Upper lobe of right lung (tissue), 1 donor: ENCODE measurements at regions not wholly inside any gene's neighbourhood (a gene's known extent, or its start where the extent isn't known, plus 50 kb on each side); places are given as distances from the start of the nearest gene placed in this dataset.

Experiments used
- ATAC-seq: fragments of 200-7000 bp; cut with Tn5 transposase; one replicate; pipeline ENCODE4 v1.9.1; 2020; ENCODE audit warnings: mild to moderate bottlenecking, moderate library complexity
- DNase-seq: peaks from one replicate; pipeline ENCODE4 v3.0.0-alpha.2; 2020
- H3K27ac ChIP-seq: fragments of 200-600 bp; one replicate; pipeline ENCODE4 v1.8.0; 2022
- H3K27me3 ChIP-seq: fragments of 200-600 bp; one replicate; pipeline ENCODE4 v1.8.0; 2022; ENCODE audit warnings: mild to moderate bottlenecking
- H3K36me3 ChIP-seq: fragments of 200-600 bp; one replicate; pipeline ENCODE4 v1.8.0; 2022
- H3K4me1 ChIP-seq: fragments of 200-600 bp; one replicate; pipeline ENCODE4 v1.8.0; 2022
- H3K4me3 ChIP-seq: fragments of 200-600 bp; one replicate; pipeline ENCODE4 v1.8.0; 2022; ENCODE audit warnings: mild to moderate bottlenecking
- H3K9me3 ChIP-seq: fragments of 200-600 bp; one replicate; pipeline ENCODE4 v1.8.0; 2022
- CTCF ChIP-seq: fragments of 200-600 bp; IDR thresholded peaks from one replicate; pipeline ENCODE4 v1.8.0; 2022; ENCODE audit warnings: antibody characterized with exemption
- intact Hi-C: fragments of 100-400 bp; cut with DNase I; formaldehyde crosslinking; loops from one replicate; pipeline ENCODE4 v1.11.0; 2022
- donor health status: DM: no; HTN: yes; CAD: no; lungs with severe emphysema.

GRCh38 chr16:51355875-51356274 is 204.8 kb upstream of the SALL1 start:
- Histone ChIP-seq H3K4me1 (no peaks in the 10 kb centered on the region), H3K36me3 (no peaks in the 10 kb centered on the region), H3K9me3 (no peaks in the 10 kb centered on the region), H3K27ac (no peak overlapping the region), H3K4me3 (no peak overlapping the region), H3K27me3 (no peaks in the 10 kb centered on the region)
- DNase-seq = no peak
- intact Hi-C loops = no loop called here
- ATAC-seq = no peak
- TF ChIP-seq CTCF = no peak

- Histone ChIP-seq H3K9me3 (no peaks in the 10 kb centered on the region), H3K4me3 (no peak overlapping the region), H3K27ac (no peak overlapping the region), H3K27me3 (no peaks in the 10 kb centered on the region), H3K4me1 (no peaks in the 10 kb centered on the region), H3K36me3 (no peaks in the 10 kb centered on the region)
- ATAC-seq = no peak
- TF ChIP-seq CTCF = no peak
- intact Hi-C loops = no loop called here
- DNase-seq = no peak
These were observed 204.1 kb upstream of the SALL1 start for GRCh38 chr16:51355195-51355594.

GRCh38 chr16:51353055-51353454 is 202.0 kb upstream of the SALL1 start:
- TF ChIP-seq CTCF = no peak
- Histone ChIP-seq H3K36me3 (no peaks in the 10 kb centered on the region), H3K4me3 (no peak overlapping the region), H3K4me1 (no peaks in the 10 kb centered on the region), H3K27ac (no peak overlapping the region), H3K9me3 (no peaks in the 10 kb centered on the region), H3K27me3 (no peaks in the 10 kb centered on the region)
- intact Hi-C loops = no loop called here
- ATAC-seq (no peak), DNase-seq (no peak)

- ATAC-seq = no peak
- Histone ChIP-seq H3K27me3 (no peaks in the 10 kb centered on the region), H3K4me3 (no peak overlapping the region), H3K4me1 (no peaks in the 10 kb centered on the region), H3K9me3 (no peaks in the 10 kb centered on the region), H3K36me3 (no peaks in the 10 kb centered on the region), H3K27ac (no peak overlapping the region)
- TF ChIP-seq CTCF = no peak
- no peak for DNase-seq
- intact Hi-C loops = no loop called here
These were observed 198.6 kb upstream of the SALL1 start for GRCh38 chr16:51349626-51350025.

- Histone ChIP-seq H3K4me1 (no peaks in the 10 kb centered on the region), H3K4me3 (no peak overlapping the region), H3K36me3 (no peaks in the 10 kb centered on the region), H3K27me3 (no peaks in the 10 kb centered on the region), H3K27ac (no peak overlapping the region), H3K9me3 (no peaks in the 10 kb centered on the region)
- DNase-seq = no peak
- intact Hi-C loops = no loop called here
- ATAC-seq = no peak
- TF ChIP-seq CTCF = no peak
These were observed 192.3 kb upstream of the SALL1 start for GRCh38 chr16:51343411-51343810.

GRCh38 chr16:51341204-51341603 is 190.1 kb upstream of the SALL1 start:
- H3K27ac ChIP-seq = no peak overlapping the region
- H3K27me3 ChIP-seq = no peaks in the 10 kb centered on the region
- no peak for TF ChIP-seq CTCF
- DNase-seq = no peak
- no peaks in the 10 kb centered on the region for H3K4me1 ChIP-seq
- H3K4me3 ChIP-seq = no peak overlapping the region
- no peaks in the 10 kb centered on the region for H3K36me3 ChIP-seq
- no peak for ATAC-seq
- H3K9me3 ChIP-seq = no peaks in the 10 kb centered on the region
- intact Hi-C loops = no loop called here
